HG03280 (cell line): ENCODE measurements at regions not wholly inside any gene's neighbourhood (a gene's known extent, or its start where the extent isn't known, plus 50 kb on each side); places are given as distances from the start of the nearest gene placed in this dataset.

Experiments
- ATAC-seq: cut with Tn5 transposase; IDR thresholded peaks from one replicate; pipeline ENCODE4 v1.9.1; 2021; ENCODE audit warnings: mild to moderate bottlenecking, moderate library complexity; ENCODE audit not compliant: unreplicated experiment

GRCh38 chr9:82208741-82209450 lies 220.3 kb downstream of the SPATA31D1 start:
- ATAC-seq: no peak

- no peak for ATAC-seq
These were observed 221.4 kb downstream of the SPATA31D1 start for GRCh38 chr9:82209797-82210470.

GRCh38 chr9:82212885-82213284 lies 224.3 kb downstream of the SPATA31D1 start:
- ATAC-seq: no peak

GRCh38 chr9:82216435-82216834 lies 227.9 kb downstream of the SPATA31D1 start:
- no peak for ATAC-seq

- ATAC-seq: no peak
These were observed 234.9 kb downstream of the SPATA31D1 start for GRCh38 chr9:82223442-82223841.

- ATAC-seq: no peak
These were observed 242.8 kb downstream of the SPATA31D1 start for GRCh38 chr9:82231411-82231810.

- ATAC-seq: no peak
These were observed 245.8 kb downstream of the SPATA31D1 start for GRCh38 chr9:82234160-82234943.

- no peak for ATAC-seq
These were observed 253.9 kb downstream of the SPATA31D1 start for GRCh38 chr9:82242285-82242963.

- no peak for ATAC-seq
These were observed 258.7 kb downstream of the SPATA31D1 start for GRCh38 chr9:82247318-82247717.

- ATAC-seq: no peak
These were observed 263.5 kb downstream of the SPATA31D1 start for GRCh38 chr9:82252116-82252515.

GRCh38 chr9:82254646-82255367 lies 266.2 kb downstream of the SPATA31D1 start:
- no peak for ATAC-seq

GRCh38 chr9:82255481-82256176 lies 267.1 kb downstream of the SPATA31D1 start:
- no peak for ATAC-seq

- no peak for ATAC-seq
These were observed 272.1 kb downstream of the SPATA31D1 start for GRCh38 chr9:82260691-82261090.

- no peak for ATAC-seq
These were observed 275.0 kb downstream of the SPATA31D1 start for GRCh38 chr9:82263619-82264018.

- no peak for ATAC-seq
These were observed 282.6 kb downstream of the SPATA31D1 start for GRCh38 chr9:82271106-82271561.

- no peak for ATAC-seq
These were observed 284.5 kb downstream of the SPATA31D1 start for GRCh38 chr9:82273121-82273520.

GRCh38 chr9:82275258-82275927 lies 286.8 kb downstream of the SPATA31D1 start:
- ATAC-seq: no peak

GRCh38 chr9:82281066-82281465 lies 292.5 kb downstream of the SPATA31D1 start:
- no peak for ATAC-seq

GRCh38 chr9:82284758-82285157 lies 296.2 kb downstream of the SPATA31D1 start:
- no peak for ATAC-seq
